NCI-H1694 treated with DMSO at 0.1 percent for 48 hours (cell line): ENCODE measurements at regions not wholly inside any gene's neighbourhood (a gene's known extent, or its start where the extent isn't known, plus 50 kb on each side); places are given as distances from the start of the nearest gene placed in this dataset.

Experiments used
- DNase-seq: peaks from one replicate; lab custom pipeline; 2025; lab: John Stamatoyannopoulos, UW

DNA sequence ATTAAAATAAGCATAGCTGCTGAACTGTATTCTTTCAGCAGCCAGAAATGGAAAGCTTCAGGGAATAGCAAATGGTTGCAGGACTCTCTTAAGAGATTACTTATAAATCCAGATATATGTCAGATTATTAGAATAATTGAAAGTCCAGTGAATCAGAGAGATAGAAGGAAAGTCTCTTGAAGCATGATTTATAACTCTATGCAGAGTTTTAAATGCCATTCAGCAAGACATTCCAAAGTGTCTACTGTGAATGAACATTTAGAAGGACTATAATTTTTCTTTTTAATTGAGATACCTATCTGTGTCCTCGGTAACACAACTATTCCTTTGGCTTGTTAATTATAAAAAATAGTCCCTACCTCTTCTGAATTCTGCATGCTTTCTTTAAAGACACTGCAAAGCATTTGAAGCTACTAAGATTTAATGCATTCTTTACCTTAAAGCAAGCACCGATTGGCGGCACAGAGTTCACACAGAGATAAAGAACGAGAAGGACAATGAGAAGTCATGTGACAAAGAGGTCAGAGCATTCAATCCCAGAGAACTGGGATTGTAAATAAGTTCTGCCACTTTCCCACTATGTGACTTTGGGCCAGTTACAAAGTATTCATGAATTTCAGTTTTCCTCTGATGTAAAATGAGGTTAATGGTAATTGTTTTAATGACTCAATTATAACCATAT, 371.0 kb upstream of the ATP2B1 start:
- DNase-seq = no peak

DNA sequence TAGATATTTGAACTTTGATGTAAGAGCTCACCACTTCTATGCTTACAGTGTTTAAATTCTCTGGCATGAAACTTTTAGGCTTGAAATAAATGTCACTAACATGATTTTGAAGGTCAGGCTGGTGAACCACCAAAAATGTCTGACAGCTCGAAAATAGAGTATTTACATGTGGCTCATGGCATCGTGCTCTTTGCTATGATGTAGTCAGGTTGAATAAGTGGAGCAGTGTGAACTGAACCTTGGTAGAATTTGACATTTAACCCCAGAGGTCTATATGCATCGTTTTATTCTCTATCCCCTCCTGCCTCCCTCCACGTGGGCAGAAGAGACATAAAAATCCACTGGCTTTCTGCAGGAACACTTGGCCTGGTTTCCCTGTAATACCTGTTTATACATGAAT, 369.7 kb upstream of the ATP2B1 start:
- no peak for DNase-seq

DNA sequence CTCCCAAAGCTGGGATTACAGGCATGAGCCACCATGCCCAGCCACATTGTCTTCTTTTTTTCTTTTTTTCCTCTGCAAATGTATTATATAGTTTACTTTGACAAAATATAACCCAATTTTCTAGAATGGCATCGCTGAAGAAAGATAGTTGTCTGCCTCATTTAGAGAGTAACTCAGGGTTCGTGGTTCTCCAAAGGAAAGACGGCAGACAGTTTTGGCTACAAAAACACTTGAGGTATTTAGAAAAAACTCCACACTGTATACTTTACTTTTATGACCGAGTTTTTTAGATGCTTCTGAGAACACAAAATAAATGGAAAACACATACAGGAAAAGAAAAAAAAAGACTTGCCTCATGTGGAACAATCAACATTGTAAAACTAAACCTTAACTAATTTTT, 369.1 kb upstream of the ATP2B1 start:
- no peak for DNase-seq

DNA sequence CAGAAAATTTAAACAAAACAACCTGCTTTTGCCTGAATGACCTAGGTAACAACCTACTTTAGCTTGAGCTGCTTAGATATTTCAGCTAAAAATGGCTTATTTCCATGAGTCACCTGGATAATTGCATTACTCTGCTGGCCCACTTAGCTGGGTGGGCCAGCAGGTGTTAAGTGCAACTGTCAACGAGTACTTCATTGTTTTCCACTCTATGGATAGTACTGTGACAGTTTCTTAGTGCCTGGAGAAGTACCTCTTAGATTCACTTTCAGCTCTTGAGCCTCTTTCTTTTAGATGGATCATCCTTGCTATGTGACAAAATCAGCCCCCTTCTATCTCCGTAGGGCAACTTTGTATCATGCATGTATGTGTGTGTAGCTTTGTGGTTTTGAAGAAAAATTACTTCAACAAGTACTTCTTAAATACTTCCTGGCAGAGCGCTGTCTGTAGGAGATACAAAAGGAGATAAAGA, 368.2 kb upstream of the ATP2B1 start:
- DNase-seq = no peak

DNA sequence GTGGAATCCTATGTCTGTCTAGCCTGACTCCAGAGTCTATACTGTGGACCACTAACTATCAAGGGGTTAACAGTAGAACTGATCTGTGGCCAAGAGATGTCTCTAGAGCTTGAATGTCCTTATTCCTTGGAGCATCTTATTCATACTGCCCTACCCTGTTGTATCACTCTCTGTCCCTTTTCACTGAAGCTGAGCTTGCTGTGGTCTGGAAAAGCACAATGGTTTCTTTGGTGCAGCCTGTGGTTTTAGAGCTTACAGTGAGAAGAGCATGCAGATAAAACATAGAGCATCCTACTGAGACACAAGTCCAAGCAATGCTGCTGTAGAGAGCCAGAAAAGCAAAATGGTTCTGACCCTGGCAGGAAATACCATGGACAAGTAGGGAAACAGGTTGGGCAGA, 367.0 kb upstream of the ATP2B1 start:
- no peak for DNase-seq

DNA sequence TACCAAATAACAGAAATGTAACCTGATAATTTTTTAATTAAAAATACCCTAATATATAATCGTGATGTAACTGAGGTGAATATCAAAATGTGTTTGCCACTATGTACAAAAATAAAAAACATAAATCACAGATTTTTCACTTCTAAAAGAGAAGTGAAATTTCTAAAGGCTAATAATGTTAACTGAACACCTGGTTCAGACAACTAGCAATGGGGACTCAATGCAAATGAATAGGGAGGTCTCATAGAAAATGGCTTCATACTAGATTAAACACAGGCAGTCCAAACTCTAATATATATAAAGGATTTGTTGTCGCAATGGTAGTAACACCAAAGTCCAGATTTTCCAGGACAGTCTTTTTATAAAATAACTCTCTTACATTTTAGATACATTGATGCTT, 365.4 kb upstream of the ATP2B1 start:
- DNase-seq = no peak

DNA sequence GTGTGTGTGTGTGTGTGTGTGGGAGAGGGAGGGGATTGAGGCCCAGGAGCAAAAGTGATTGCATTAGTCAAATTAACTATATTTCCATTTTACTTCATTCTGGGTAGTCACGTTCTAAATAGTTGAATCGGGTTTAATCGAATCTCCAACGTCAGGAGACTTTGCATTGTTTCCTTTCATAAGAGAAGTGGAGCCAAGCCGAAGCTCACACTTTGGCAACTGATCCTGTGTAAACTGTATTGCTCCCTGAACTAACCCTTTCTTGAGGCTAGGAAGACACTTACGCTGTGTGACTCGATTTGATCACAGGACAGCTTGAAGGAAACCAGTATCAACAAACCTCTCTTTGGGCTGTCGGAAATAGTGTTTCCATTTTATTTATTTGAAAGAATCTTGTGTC, 363.4 kb upstream of the ATP2B1 start:
- DNase-seq = no peak

DNA sequence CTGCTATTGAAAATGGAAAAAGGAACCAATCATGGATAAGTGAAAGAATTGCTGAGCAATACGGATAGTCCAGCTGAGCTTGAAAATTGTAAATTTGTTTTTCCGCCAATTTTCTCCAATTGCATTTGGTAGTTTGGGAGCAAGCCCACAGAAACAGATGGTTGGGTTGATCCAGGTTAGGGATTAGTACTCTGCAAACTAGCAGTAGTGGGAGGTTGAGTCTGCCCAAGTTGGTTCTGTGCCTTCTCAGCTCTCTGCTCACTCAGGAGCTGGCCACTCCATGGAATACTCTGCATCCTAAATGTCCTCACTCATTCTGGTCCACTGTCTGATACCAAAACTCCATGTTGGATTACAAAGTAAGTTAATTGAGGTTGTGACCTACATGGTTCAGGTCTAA, 361.1 kb upstream of the ATP2B1 start:
- no peak for DNase-seq

DNA sequence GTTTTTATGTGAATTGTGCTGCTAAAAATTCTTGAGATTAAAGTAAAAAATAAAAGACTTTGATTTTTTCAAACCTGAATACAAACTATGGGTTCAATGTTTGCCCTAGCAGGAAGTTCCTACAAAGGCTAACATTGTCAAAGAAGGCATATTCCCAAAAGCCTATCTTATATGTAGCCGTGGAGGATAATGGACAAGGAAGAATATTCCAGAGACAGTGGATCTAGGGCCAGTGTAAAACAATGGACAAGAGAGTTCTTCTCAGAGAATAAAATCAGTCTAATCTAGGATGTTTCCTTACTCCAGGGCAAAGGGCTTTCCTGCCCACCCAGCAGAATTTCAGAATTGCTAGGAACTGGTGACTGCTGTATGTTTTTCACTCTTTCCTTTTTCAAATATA, 359.2 kb upstream of the ATP2B1 start:
- no peak for DNase-seq

DNA sequence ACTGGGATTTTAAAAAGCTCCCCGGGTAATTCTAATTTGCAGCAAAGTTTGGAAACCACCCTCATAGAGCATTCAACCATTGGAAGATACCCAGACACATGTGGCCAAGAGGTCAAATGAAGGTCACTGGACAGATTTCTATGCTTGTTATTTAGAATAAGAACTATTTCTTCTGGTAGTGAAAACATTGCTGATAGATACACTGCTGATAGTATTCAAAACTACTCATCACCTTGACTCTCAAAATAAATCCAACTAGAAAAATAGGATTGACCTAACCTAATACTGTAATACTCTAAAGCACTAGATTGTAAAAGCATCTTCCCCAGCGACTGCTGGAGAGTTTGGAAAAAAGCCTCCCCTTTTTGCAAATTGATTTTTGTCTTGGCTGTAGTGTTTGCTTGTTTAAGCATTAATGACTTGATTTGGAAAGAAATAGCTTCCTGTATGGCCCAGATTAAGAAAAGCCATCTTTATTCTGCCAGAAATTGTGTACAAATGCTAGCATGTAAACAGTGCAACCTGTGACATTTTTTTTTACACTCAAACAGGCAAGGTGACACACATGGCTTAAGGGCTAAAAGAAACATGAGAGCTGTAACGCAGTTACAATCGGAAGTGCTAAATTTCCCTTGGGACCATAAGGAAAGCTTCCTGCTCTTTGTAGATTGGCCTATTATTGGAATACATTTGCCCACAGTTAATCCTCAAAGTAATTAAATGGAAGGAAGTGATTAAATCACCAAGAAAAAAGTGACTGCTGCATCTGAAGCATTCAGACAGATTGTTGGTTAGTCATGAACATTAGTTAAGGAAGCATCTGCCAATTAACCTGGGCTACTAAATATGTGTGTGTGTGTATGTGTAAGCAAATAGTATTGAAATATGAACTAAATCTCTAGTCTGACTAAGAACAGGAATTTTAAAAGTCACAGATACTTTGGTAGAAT, 356.5 kb upstream of the ATP2B1 start:
- peak; percentile 1 for DNase-seq

DNA sequence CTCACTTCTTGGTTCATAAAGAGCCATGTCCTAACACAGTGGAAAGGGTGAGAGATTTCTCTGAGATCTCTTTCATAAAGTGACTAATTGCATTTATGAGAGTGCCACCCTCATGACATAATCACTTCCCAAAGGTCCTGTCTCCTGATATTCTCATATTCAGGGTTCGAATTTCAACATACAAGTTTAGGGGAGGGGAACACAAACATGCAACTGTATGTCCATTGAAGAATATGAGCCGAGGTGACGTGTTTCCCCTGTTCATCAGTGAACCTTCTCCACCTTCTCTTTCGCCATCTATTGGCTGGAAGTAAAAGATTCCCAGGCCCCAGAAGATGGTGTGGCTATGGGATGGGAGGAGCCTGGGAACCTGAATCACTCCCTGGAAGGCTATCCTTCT, 354.2 kb upstream of the ATP2B1 start:
- DNase-seq = no peak

DNA sequence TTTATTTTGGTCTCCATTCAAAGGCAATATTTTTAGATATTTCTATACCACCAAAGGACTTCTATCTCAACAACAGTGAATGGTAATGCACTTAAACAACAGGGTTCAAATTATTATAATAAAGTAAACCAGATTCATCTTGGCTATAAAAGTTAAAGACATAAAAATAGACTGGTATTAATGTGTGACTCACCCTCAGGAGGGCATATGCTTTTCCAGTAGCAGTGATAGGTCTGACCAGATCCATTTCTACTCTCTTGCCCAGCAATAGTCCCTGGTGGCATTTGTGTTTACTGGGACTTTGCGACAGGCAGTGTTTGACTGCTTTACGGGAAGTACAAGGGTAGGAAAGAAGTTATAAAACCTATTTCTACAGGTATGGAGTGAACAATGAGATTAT, 353.2 kb upstream of the ATP2B1 start:
- DNase-seq = no peak

DNA sequence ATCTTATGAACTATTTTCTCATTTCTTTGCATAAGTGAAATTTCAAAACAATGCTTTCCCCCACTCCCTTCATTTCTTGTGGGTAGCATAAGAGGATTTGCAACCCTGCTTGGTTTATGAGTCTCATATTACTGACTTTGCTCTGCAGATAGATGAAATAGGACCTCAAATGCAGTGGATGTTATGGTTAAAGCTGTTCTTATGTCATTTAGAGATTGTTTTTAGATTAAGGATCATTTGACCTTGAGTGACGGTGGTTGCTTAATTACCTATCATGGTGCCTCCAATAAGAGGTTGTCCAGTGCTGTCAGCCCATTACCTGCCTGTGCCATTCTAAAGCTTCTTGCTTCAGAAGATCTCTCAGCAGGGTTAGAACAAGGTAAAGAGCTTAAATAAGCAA, 351.4 kb upstream of the ATP2B1 start:
- no peak for DNase-seq

DNA sequence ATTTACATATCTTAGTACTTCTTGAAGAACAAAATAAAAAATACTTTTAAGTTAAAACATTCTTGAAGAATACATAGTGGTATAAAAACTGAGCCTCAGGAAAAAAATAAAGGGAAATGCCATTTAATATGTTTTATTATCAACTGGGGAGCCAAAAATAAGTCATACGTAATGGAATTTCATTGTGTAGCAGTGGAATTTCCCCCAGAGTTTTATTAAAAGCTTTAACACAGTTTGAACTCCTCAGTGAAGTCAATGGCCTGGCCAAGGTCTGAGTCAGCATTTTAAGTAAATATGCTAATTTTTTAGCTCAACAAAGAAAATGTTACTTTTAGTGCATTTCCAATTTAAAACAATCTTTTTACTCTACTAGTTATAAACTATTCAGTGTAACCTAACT, 350.1 kb upstream of the ATP2B1 start:
- DNase-seq = no peak

DNA sequence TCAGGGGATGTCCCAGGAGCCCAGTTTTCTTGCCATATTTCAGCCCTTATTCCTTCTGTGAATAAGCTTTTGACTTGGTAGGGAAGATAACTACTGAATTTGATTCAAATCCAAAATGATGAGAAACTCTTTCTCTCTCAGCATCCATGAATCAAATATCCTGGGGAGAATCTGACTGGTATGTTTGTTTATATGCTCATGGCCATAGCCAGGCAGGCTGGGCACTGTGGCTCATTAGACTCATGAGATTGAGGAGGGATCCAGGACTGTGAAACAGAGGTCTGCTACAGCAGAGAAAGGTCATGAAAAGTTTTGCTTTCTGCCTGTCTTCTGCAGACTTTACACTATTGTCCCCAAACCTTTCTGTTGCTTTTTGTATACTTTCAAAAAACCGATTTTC, 346.4 kb upstream of the ATP2B1 start:
- DNase-seq = no peak

DNA sequence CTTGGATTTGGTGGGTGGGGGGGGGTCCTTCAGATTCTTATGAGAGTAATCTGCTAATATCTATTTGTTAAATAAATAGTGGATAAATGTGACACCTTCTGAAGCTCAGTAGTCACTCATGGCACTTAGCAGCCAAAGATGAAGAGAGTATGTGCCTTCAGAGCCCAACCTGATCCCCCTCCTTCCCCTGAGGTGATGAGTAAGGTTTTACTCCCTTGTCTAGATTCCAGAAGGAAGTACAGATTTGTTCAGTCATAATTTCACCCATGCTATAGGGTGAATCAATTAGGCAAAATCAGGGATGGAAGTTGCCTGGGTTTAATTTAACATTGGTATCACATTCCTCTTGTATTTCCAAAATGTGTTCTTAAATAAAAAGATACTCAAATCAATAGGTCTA, 340.3 kb upstream of the ATP2B1 start:
- no peak for DNase-seq

DNA sequence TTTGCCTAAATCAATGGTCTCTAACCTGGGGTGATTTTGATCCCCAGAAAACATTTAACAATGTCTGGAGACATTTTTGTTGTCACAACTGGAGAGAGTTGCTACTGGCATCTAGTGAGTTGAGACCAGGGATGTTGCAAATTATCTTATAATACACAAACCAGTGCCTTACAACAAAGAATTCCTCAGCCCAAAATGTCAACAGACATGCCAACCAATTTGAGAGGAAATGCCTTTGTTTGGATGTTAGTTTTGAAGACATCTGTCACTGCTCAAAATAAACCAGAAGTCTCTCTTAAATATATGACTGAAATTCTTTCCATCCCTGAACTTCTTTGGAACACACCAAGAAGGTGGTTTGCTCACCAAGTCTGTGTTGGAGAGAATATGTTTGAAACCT, 336.9 kb upstream of the ATP2B1 start:
- no peak for DNase-seq

DNA sequence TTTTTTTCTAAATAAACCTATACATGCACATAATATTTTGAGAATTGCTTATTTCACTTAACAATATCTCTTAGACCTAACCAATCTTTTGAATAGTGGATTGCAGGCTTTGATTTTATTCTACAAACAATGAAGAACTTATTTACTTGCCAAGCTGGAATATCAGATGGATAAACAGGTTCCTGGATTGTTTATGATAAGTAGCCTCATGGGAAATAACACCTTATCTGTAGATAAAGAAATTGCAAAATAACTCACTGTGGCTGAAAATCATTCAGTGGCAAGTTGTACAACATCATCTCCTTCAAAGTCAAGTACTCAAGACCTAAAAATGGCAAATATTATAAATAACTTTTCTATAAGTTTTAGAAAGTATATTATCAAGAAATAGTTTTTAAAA, 335.4 kb upstream of the ATP2B1 start:
- DNase-seq = no peak

DNA sequence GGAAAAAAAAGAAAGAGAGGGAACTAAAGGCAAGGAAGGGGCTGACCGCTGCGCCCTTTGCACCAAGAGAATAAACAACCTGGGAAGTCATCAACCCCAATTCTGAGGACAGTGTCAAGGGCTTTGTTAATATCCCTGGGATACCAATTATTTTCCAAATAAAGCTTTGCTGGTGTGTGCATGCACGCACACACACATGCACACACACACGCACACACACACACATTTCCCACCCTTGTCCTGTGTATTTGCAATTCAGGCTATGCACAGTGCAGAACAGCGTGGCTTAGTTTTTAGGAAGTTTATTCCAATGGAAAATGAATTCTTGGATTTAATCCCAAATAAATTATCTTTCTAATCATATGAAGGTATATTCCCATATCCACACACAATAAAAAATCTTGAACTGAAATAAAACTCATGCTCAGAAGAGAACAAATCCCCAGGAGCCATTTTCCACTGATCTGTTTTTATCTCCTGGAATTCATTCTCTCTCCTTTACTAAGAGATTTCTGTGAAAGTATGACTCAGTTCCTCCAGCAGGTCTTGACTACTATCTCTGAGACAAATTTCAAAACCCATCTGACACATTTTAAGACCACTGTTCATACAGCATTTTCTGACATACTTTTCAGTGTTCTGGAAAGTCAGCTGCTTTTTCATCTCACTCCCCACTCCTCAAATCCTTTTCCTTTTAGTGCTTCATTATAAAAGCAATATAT, 334.4 kb upstream of the ATP2B1 start:
- no peak for DNase-seq

DNA sequence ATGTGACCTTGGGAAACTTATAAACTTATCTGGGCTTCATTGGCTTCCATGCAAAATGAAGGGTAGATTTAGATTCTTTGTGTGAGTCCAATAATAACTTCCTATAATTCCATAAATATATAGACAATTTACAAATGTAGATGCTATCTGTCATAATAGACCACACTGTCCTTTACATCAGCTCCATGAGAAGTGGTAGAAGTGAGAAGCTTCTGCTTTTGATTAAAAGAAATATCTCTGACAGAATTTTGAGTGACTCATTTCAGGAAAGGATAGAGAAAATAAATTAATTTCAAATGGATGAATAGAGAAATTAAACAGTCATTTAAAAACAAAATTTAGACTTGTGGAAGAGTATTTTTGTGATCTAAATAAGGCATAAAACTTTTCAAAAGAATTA, 329.7 kb upstream of the ATP2B1 start:
- DNase-seq = no peak

DNA sequence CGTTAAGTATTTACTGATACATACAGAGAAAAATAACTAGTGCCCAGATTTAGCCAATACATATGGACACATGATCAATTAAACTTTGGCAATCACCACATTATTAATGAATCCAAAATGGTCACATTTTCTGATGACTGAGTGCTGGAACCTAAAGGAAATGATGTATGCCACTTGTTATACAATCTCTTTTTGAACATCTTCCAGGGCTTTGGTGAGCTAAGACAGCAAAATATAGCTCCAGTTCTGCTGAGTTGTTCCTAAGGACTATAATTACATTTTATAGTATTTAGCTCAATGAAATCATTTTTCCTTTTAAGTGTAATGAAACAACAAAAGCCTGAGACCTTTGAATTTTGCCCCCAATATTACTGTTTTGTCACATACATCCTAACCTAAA, 329.1 kb upstream of the ATP2B1 start:
- no peak for DNase-seq

DNA sequence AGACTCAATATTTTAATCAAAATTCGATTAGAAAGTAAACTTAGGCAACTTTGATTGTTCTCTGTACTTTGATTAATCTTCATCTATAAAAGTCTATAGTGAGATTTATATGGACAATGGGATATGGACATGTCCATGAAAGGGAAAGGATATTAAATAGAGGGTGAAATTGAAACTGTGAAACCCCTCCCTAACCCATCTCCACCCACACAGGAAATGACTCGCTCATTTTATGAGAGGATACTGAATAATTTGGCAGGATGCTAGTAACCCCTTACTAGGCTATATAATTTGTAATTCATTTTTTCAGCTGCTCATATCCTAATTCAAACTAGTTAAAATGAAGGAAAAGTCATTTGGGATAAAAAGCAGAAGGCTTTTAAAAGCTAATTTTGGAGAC, 328.0 kb upstream of the ATP2B1 start:
- no peak for DNase-seq

DNA sequence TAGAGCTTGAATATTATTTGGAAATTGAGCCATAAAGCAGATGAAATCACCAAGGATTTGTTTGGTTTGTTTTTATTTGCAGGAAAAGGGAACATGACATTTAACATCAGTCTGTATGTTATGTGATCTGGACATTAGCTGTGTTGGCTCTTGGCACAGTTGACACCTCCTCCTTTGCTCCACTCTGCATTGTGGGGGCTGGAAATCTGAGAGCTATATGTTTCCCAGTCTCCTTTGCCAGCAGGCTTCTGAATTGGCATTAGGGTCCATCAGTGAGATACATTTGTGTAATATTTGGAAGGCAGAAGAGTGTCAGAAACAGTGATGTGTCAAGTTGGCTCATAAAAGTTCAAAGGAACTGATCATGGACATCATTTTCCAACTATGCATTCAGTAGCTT, 322.1 kb upstream of the ATP2B1 start:
- DNase-seq = no peak
